Stimulated activated CD8-positive, alpha-beta memory T cell treated with anti-CD3 and anti-CD28 coated beads, Interleukin-7, amount 100 ng/mL, for 48 hours (primary cell): ENCODE measurements at regions not wholly inside any gene's neighbourhood (a gene's known extent, or its start where the extent isn't known, plus 50 kb on each side); places are given as distances from the start of the nearest gene placed in this dataset.
"Not testable (repeated sequence)": the region's sequence is repeated elsewhere in the genome, so short reads cannot be mapped to it uniquely, and the experiment has no call there.

ENCODE experiments used
- DNase-seq, 2 donors: peaks; one replicate each; pipeline ENCODE4 v3.0.0-alpha.2; 2020; ENCODE audit warnings: low read depth in 1 of 2; ENCODE audit errors: extremely low read depth in 1 of 2

GRCh38 chr1:54475357-54475881 is 69.2 kb upstream of the SSBP3 start:
- no peak for DNase-seq

DNA sequence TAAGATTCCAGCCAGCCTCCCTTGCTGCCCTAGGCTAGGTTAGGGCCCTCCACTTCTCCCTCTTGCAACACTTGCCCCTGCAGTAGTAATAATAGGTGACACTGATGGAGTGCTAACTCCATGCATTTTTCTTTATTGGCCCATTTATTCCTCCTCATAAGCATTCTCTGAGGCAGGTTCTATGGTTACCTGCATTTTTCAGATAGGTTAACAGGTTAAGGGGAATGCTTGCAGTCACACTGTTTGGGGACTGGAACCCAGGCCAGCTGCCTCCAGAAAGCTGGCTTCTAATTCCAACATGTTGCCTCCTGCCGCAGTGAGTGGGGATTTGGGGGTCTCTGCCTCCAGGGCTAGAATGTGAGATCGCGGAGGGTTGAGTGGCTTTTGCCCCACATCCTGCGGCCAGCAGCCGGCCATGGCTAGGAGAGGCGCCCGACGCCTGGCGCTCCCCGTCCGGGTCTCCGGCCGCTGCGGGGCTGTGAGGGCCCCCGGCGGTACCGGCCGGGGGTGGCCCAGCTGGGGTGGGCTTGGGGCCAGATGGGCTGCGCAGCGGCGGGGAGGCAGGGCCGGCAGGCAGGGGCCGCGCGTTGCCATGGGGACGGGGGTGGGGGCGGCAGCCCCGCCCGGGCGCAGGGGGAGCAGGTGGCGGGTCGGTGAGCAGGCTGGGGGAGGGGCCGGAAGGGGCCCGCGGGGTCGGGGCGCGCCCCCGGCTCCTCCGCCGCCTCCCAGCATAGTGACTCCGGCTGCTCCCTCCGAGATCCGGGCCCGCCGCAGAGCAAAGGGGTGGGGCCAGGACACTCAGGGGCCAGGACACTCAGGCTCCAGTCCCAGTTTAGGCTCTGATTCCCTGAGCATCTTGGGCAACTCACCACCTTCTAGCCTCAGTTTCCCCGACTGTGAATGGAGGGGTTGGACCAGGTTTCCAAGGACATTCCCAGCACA is 68.4 kb upstream of the SSBP3 start:
- DNase-seq, result no peak

DNA sequence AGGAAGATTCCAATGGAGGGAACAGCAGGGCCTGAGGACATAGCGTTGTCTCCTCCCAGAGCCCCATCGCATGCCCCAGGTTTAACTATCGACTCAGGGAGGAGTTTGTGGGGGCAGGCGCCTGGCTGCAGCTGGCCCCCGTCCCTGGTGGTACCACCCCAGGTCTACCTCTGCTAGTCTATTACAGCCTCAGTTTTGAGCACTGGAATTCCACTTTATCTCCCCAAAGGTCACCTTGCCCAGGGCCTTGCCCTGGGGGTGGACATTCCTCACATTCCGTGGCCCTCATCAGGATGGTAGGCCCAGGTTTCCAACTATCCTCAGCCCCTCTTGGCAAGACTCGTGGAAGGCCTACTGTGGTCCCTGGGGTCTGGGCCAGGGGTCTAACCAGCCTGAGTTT is 65.4 kb upstream of the SSBP3 start:
- no peak for DNase-seq

- not testable (repeated sequence) for DNase-seq
Observed at GRCh38 chr1:54469444-54469843, 63.2 kb upstream of the SSBP3 start.

GRCh38 chr1:54468288-54469084 is 62.3 kb upstream of the SSBP3 start:
- not testable (repeated sequence) for DNase-seq

- DNase-seq, result no peak
Observed at GRCh38 chr1:54465351-54465811, 59.2 kb upstream of the SSBP3 start.

DNA sequence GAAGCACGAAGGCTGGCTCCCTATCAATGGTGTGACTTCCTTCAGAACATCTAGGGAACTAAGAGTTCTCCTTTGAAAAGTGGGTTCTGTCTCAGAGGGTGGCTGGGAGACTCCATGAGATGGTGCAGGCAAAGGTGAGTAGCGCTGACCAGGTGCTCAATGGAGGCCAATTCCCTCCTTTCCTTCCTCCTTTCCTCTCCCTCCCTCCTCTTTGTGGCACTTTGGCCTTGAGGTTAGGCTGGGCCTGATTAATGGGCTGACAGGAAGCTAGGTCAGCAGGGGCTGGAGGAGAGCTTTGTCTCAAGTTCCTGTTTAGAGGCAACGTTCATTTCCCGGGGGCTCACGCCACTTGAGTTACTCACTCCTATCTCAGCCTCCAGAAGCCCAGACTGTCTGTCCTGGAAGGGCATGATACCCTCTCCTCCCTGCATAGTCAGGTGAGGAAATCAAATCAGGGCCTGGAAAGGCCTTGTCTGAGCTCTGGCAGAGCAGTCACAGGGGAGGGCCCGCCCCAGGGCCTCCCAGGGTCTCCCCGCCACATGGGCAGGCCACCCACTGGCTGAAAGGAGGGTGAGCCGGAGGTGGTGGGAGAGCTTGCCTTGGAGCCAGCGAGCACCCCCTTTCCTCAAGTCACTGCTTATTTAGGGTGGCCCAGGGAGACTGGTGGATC is 58.4 kb upstream of the SSBP3 start:
- DNase-seq, result no peak

- peak in 1 of 2 donors; percentile 45 for DNase-seq
Observed at GRCh38 chr1:54464031-54464476, 57.9 kb upstream of the SSBP3 start.

GRCh38 chr1:54463259-54464030 is 57.3 kb upstream of the SSBP3 start:
- no peak for DNase-seq

DNA sequence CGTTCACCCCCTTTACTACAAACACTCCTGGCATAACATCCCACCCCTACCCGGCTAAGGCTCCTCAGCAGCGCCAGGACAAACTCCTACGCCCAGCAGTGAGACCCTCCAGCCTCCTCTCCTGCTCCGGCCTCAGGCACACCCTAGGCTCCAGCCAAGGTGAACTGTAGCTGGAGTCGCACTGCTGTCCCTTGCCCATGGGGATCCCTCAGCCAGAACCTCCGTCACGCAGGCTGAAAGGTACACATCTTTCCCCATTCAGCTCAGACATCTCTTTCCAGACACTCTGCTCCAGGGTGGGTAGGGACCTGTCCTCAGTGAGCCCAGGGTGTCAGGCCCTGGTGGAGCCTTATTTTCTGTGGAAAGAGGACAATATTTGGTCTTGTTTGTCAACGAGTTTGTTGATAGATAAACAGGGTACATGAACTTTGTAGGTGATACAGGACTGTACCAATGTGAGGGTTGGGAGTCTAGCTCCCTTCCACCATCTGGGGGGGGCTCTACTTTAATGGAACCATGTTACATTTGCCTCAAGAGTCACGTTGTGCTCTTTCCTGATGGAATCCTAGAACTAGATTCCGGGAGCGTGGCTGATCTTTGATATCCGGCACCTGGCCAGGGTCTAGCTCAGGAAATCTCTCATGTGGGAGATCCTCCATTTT is 56.5 kb upstream of the SSBP3 start:
- no peak for DNase-seq

GRCh38 chr1:54461731-54462596 is 55.8 kb upstream of the SSBP3 start:
- no peak for DNase-seq

DNA sequence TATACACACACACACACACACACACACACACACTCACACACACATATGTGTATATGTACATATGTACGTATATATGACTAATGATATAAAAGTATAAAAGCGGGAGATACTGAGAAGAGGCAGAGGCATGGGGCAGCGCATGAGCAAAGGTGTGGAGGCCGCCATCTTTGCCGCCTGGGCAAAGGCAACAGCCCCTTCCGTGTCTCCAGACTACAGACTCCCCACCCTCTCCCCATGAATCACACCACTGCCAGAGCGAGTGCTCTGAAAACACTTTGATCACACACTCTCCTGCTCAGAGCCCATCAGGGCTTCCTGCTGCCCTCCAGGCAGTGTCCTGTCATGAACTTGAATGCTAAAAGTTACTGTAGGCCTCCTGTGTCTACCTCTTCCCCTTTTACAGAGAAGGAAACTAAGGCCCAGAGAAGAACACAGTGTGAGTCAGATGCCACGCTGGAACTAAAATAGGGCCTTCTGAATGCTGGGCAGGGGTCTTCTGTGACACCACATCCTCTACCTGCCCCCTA is 54.7 kb upstream of the SSBP3 start:
- no peak for DNase-seq

DNA sequence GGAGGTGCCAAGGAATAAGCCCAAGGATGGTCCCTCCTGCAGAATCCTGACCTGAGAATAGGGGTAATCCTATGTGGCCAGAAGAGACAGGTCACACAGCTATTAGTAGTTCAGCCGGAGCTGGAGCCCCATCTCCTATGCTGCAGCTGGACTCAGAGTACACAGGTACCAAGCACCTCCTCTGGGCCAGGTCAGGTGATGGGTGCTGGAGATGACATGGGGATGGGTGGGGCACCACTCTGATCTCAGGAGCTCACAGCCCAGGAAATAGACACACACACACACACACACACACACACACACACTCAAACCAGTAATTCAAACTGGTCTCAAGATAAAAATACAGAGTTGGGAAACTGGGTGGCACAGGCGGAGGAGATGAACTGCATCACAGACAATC is 54.2 kb upstream of the SSBP3 start:
- no peak for DNase-seq

GRCh38 chr1:54459726-54460191 is 53.6 kb upstream of the SSBP3 start:
- no peak for DNase-seq

GRCh38 chr1:54459140-54459539 is 52.9 kb upstream of the SSBP3 start:
- DNase-seq, result no peak

- DNase-seq, result no peak
Observed at GRCh38 chr1:54456921-54457529, 50.8 kb upstream of the SSBP3 start.

- DNase-seq, result no peak
Observed at GRCh38 chr1:54456361-54456760, 50.2 kb upstream of the SSBP3 start.
